ENCODE measurements at regions not wholly inside any gene's neighbourhood (a gene's known extent, or its start where the extent isn't known, plus 50 kb on each side); places are given as distances from the start of the nearest gene placed in this dataset.

DNA sequence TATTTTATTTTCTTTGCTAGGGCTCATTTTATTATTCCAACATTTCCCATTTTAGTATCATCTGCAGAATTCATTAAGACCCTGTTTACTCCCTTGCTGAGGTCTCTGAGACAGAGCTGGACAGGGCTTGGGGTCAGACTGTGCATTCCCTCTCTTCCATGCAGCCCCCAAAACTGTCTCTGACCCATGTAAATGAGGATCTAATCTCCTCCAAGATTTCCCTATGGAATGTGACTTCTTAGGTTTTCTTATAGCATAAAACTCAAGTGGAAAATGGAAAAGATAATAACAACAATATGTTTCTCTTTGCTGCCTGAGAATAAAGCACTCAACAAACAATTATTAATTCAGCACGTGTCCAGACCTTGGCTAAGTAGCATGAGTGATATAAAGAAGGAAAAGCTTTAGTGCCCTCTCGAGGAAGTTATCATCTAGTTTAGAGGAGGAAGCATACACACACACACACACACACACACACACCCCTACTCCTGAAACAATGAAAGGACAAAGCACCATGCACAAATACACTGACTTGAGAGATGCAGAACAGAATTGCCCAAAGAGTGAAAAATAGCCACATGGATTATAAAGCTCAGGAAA is 815.5 kb downstream of the BCKDHB start:
- DNase-seq (ENCODE audit: extremely low spot score): no peak
- CTCF ChIA-PET: no interaction called here
- POLR2A ChIA-PET: no interaction called here
- TF ChIP-seq, protein P1, sequence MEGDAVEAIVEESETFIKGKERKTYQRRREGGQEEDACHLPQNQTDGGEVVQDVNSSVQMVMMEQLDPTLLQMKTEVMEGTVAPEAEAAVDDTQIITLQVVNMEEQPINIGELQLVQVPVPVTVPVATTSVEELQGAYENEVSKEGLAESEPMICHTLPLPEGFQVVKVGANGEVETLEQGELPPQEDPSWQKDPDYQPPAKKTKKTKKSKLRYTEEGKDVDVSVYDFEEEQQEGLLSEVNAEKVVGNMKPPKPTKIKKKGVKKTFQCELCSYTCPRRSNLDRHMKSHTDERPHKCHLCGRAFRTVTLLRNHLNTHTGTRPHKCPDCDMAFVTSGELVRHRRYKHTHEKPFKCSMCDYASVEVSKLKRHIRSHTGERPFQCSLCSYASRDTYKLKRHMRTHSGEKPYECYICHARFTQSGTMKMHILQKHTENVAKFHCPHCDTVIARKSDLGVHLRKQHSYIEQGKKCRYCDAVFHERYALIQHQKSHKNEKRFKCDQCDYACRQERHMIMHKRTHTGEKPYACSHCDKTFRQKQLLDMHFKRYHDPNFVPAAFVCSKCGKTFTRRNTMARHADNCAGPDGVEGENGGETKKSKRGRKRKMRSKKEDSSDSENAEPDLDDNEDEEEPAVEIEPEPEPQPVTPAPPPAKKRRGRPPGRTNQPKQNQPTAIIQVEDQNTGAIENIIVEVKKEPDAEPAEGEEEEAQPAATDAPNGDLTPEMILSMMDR (IDR thresholded peaks at IDR 0.05; ENCODE audit: control extremely low read depth, extremely low read depth, low read depth, missing control alignments): no peak

- ChIA-PET POLR2A (no interaction called here), CTCF (no interaction called here)
- no peak for DNase-seq (ENCODE audit: extremely low spot score)
- TF ChIP-seq, protein P1 (IDR thresholded peaks at IDR 0.05; ENCODE audit: control extremely low read depth, extremely low read depth, low read depth, missing control alignments): no peak
Measured at GRCh38 chr6:80907831-80908230, 801.4 kb downstream of the BCKDHB start.

GRCh38 chr6:80903711-80904110 is 797.2 kb downstream of the BCKDHB start:
- DNase-seq (ENCODE audit: extremely low spot score): no peak
- CTCF ChIA-PET: no interaction called here
- POLR2A ChIA-PET: no interaction called here
- TF ChIP-seq, protein P1 (IDR thresholded peaks at IDR 0.05; ENCODE audit: control extremely low read depth, extremely low read depth, low read depth, missing control alignments): no peak

- no peak for DNase-seq (ENCODE audit: extremely low spot score)
- ChIA-PET POLR2A (no interaction called here), CTCF (no interaction called here)
Measured at GRCh38 chr6:80886475-80886874, 780.0 kb downstream of the BCKDHB start.

GRCh38 chr6:80872951-80873308 is 766.5 kb downstream of the BCKDHB start:
- ChIA-PET CTCF (no interaction called here), POLR2A (no interaction called here)
- no peak for DNase-seq (ENCODE audit: extremely low spot score)
- TF ChIP-seq, protein P1 (IDR thresholded peaks at IDR 0.05; ENCODE audit: control extremely low read depth, extremely low read depth, low read depth, missing control alignments): no peak

More at GRCh38 chr6:80886475-80886874, 780.0 kb downstream of the BCKDHB start:
- TF ChIP-seq, protein P1 (IDR thresholded peaks at IDR 0.05; ENCODE audit: control extremely low read depth, extremely low read depth, low read depth, missing control alignments): no peak

- ChIA-PET CTCF (no interaction called here), POLR2A (no interaction called here)
- TF ChIP-seq, protein P1 (IDR thresholded peaks at IDR 0.05; ENCODE audit: control extremely low read depth, extremely low read depth, low read depth, missing control alignments): no peak
- DNase-seq (ENCODE audit: extremely low spot score): no peak
Measured at GRCh38 chr6:80872199-80872950, 765.9 kb downstream of the BCKDHB start.

Measured in GM10248 (cell line).